ENCODE measurements at regions not wholly inside any gene's neighbourhood (a gene's known extent, or its start where the extent isn't known, plus 50 kb on each side); places are given as distances from the start of the nearest gene placed in this dataset.
"Not testable (repeated sequence)": the region's sequence is repeated elsewhere in the genome, so short reads cannot be mapped to it uniquely, and the experiment has no call there.

DNA sequence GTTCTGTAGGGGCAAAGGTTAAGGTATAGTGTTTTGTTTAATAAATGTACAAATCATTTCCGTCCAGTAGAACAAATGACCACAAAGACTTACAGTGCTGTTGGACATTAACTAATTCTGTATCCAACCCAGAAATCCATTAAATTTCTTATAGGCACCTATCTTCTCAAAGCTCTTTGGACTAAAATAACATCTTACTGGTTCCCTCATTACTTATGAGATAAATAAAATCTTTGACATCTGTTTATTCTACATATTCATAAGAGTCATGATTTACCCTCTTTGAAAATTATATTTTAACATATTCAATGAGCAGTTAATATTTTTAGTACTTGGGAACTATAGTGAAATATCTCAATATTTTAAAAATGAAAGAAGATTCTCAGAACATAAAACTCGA, 102.7 kb upstream of the G2E3 start:
- no peak for DNase-seq

DNA sequence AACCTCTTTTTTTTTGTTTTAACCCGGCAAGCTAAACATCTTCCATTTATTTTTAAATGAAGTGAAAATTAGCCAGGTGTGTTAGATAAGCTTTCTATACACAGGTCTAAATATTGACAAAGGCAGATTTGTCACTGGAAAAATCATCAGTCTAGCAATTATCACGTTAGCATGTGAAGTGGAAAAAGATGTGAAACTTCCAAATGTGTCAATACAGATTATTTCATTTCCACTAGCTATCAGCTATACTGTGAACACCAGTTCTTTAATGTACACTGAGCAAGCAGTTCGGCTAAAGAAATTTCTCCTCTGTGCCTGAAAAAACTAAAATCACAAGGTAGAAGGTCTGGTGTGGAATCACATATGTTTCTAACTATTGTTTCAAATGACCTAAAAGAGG, 96.6 kb upstream of the G2E3 start:
- DNase-seq, result no peak

DNA sequence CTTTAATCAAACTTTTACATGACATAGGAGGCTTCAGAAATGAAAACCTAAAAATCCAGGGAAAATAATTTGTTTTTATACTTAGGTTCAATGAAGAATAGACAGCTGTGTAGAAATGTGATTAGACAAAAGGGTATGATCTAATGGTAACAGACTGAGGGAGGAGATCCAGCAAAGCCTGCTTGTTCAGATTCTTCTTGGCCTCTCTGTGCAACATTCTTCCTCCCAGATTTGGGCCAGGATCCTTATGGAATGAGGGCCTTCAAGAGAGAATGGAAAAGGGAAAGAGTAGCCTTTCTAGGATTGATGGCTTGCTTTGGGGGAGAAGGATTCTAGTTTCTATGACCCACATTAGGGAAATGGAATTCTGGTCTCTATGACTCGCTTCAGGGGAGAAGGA, 94.5 kb upstream of the G2E3 start:
- no peak for DNase-seq

DNA sequence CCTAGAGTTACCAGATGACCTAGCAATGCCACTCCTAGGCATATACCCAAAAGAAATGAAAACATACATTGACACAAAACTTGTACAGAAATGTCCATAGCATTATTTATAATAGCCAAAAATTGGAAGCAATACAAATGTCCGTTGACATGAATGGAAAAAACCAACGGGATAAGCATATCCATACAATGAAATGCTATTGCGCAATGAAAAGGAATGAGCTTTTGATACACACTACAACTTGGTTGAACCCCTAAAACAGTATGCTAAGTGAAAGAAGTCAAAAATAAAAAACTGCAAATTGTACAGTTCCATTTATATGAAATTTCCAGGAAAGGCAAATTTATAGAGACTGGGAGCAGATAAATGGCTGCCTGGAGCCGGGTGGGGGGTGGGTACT, 90.6 kb upstream of the G2E3 start:
- no peak for DNase-seq

DNA sequence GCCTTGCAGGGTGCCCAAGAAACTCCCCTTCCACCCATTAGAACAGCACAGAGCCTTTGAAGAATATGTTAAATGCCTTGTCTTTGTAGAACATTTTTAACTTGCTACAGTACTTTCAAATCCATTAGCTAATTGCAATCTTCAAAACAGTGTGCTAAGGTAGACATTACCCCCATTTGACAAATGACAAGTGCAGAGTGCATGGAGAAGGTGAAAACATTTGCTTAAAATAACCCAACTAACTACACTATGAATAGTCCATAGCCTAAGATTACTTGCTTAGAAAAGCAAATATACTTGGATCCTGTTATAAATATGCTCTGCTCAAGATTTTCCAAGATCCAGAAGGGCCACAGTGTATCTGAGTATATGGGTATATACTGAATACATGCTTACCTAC, 87.0 kb upstream of the G2E3 start:
- no peak for DNase-seq

DNA sequence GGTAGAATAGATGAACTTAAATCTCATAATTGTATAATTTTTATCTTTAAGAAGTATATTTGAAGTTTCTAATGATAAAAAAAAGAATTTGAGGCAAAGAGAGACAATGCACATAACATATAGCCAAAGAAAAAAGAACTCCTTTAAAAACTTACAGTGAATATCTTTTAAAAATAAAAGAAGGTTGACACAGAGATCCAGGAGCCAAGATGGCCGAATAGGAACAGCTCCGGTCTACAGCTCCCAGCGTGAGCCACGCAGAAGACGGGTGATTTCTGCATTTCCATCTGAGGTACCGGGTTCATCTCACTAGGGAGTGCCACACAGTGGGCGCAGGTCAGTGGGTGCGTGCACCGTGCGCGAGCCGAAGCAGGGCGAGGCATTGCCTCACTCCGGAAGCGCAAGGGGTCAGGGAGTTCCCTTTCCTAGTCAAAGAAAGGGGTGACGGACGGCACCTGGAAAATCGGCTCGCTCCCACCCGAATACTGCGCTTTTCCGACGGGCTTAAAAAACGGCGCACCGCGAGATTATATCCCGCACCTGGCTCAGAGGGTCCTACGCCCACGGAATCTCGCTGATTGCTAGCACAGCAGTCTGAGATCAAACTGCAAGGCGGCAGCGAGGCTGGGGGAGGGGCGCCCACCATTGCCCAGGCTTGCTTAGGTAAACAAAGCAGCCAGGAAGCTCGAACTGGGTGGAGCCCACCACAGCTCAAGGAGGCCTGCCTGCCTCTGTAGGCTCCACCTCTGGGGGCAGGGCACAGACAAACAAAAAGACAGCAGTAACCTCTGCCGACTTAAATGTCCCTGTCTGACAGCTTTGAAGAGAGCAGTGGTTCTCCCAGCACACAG, 84.9 kb upstream of the G2E3 start:
- not testable (repeated sequence) for DNase-seq

DNA sequence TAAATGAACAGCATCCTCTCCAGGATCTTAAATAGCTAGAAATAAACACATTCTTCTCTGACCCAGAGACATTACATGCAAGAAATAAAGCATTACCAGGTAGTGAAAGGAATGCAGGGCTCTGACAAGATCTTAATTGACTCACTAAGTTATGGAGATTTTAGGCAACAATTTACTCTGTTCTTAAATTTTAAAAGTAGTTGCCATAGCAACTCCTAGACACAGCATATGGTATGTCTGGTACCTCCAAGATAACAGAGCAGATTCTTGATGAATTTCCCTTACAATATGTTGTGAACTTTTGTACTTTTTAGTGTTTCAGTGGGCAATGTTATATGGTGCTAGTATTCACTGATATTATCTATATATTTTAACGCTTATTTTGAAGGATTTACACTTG, 76.7 kb upstream of the G2E3 start:
- no peak for DNase-seq

DNA sequence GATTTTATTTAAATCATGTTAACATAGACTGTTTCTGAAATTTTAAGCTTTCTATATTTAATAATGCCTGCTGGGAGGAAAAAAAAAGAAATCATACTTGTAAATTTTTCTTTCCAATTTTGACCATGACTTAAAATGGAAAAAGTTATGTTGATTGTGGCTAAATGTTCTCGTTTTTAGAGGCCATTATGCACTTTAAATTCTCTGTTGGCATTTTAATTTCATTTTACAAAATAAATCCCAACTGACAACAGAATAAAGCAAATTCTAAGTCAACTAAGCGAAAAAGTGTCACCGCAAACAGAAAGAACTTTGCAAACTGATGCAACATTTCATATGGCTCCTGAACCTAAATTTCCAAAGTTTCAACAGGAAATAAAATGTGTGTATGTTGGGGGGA, 74.8 kb upstream of the G2E3 start:
- DNase-seq, result no peak

DNA sequence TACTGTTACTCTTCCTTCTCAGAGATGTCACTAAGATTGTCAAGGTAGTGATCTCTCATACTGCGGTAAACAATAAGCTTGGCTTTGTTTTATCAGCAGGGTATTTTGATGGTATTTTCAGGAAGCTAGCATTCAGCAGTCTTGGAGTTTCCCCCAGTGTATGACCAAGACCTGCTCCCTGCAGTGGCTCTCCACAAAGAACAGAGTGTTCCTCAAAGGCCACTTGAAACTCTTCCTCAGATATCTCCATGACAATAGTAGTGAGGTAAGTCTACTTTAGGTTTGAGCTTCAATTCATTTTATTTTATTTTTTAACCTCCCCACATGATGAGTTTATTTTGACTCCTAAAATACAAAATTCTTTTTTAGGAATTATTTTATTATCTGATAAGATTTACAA, 74.0 kb upstream of the G2E3 start:
- no peak for DNase-seq

DNA sequence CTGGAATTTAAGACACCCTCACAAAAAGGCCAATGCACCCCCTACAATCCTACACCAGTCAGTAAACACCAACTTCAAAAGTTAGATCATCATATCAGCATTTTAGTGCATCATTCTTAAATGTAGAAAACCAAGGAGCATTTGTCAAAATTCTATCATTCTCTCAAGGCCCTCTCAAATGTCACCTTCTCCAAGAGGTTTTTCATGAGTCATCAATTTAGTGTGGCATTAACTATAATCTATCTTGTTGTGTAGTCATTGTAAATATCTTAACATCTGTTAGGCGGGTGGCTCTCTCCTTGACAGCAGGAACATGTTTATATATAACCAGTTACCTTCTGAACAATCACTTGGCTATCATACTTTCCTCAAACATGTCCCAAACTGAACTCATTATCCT, 62.1 kb upstream of the G2E3 start:
- no peak for DNase-seq

DNA sequence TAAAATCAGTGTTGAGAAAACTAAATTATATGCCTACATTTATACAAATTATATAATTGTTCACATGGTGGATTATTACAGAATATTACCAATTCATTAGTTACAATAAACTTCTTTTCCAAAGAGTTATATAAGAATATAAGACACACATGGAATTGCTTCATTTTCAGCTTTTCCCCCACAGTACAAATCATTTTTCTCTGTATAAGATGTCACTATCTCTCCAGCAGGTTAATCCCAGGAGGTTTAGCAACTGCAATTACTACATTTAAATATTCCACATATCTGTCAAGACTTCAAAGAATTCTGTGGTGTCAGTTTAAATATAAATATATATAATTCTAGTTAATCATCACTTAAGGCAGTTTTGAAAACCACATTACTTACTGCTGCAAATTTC, 59.6 kb upstream of the G2E3 start:
- DNase-seq, result no peak

DNA sequence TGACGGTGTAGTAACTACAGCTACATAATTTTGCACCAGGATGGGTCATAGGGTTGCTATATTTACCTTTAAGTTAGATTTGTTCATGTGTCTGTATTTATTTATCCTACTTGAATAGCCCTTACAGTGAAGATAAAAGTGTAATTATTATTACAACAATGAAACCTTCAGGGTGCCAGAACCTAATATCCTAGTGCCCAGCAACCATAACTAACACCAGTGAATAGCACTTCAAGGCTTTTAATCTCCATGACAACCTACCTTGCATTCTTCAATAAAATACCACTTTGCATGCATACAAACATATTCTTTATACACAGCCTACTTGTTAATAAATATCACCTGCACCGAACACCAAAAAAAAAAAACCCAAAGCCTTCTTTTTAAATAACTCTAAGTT, 58.7 kb upstream of the G2E3 start:
- no peak for DNase-seq

DNA sequence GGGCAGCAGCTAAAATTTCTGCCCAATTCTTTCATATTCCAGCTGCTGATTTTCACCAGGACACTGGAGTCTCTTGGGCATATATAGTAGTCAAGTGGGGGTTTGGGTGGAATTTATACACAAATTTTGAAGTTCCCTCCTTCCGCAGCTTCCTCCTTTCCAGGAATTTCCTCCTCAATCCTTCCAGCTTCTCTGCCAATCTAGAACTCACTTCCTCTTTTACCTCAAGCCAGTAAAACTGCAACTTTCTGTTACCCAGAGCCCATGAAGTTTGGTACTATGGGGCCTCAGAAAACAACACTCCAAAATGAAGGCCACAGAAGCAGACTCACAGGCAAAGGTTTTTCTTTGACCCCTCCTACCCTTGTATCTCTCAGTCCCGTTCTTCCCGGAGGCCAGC, 51.7 kb upstream of the G2E3 start:
- DNase-seq, result no peak

Data from activated CD8-positive, alpha-beta memory T cell treated with anti-CD3 and anti-CD28 coated beads, Interleukin-2, amount 50 U/mL, for 4 hours (primary cell).